NCI-H1694 treated with DMSO at 0.1 percent for 48 hours (cell line): ENCODE measurements at regions not wholly inside any gene's neighbourhood (a gene's known extent, or its start where the extent isn't known, plus 50 kb on each side); places are given as distances from the start of the nearest gene placed in this dataset.

ENCODE experiments used
- DNase-seq: peaks from one replicate; lab custom pipeline; 2025; lab: John Stamatoyannopoulos, UW

- DNase-seq = no peak
Measured at GRCh38 chr10:128662520-128662919, 536.3 kb upstream of the MKI67 start.

- DNase-seq = no peak
Measured at GRCh38 chr10:128664729-128665128, 538.5 kb upstream of the MKI67 start.

GRCh38 chr10:128675405-128675804, 549.2 kb upstream of the MKI67 start:
- DNase-seq = no peak

- DNase-seq = no peak
Measured at GRCh38 chr10:128680116-128680515, 553.9 kb upstream of the MKI67 start.

GRCh38 chr10:128684215-128684614, 558.0 kb upstream of the MKI67 start:
- no peak for DNase-seq

- no peak for DNase-seq
Measured at GRCh38 chr10:128686630-128687278, 560.5 kb upstream of the MKI67 start.

GRCh38 chr10:128687408-128687807, 561.2 kb upstream of the MKI67 start:
- DNase-seq = no peak

- DNase-seq = no peak
Measured at GRCh38 chr10:128687927-128688549, 561.8 kb upstream of the MKI67 start.

- no peak for DNase-seq
Measured at GRCh38 chr10:128689667-128690066, 563.4 kb upstream of the MKI67 start.

GRCh38 chr10:128693493-128694131, 567.4 kb upstream of the MKI67 start:
- no peak for DNase-seq

GRCh38 chr10:128694168-128694850, 568.1 kb upstream of the MKI67 start:
- no peak for DNase-seq

GRCh38 chr10:128694851-128695725, 568.9 kb upstream of the MKI67 start:
- DNase-seq = no peak

- no peak for DNase-seq
Measured at GRCh38 chr10:128695931-128696330, 569.7 kb upstream of the MKI67 start.

GRCh38 chr10:128697437-128697836, 571.2 kb upstream of the MKI67 start:
- no peak for DNase-seq

GRCh38 chr10:128701381-128701780, 575.2 kb upstream of the MKI67 start:
- no peak for DNase-seq

GRCh38 chr10:128701837-128702236, 575.6 kb upstream of the MKI67 start:
- no peak for DNase-seq

GRCh38 chr10:128704716-128705115, 578.5 kb upstream of the MKI67 start:
- no peak for DNase-seq

GRCh38 chr10:128708182-128708581, 582.0 kb upstream of the MKI67 start:
- no peak for DNase-seq

GRCh38 chr10:128709686-128710085, 583.5 kb upstream of the MKI67 start:
- no peak for DNase-seq

- DNase-seq = no peak
Measured at GRCh38 chr10:128710098-128710797, 584.0 kb upstream of the MKI67 start.

- no peak for DNase-seq
Measured at GRCh38 chr10:128710798-128711183, 584.6 kb upstream of the MKI67 start.
